ENCODE measurements at regions not wholly inside any gene's neighbourhood (a gene's known extent, or its start where the extent isn't known, plus 50 kb on each side); places are given as distances from the start of the nearest gene placed in this dataset.

GRCh38 chr11:29518389-29519174, 498.2 kb downstream of the KCNA4 start:
- no peaks in the 10 kb centered on the region for H3K4me1 ChIP-seq (ENCODE audit: control insufficient read depth, insufficient read depth, low read length)
- ATAC-seq (no peak), DNase-seq (ENCODE audit: low read depth, low spot score) (no peak)
- ChIA-PET CTCF (no interaction called here), POLR2A (no interaction called here)
- H3K27ac ChIP-seq (ENCODE audit: low read length): no peak overlapping the region
- no peak overlapping the region for H3K4me3 ChIP-seq (ENCODE audit: low read depth in 2 of 2, low read length in 2 of 2)
- TF ChIP-seq TCF7L2 (IDR thresholded peaks at IDR 0.05; ENCODE audit: low read depth, low read length) (no peak), POLR2AphosphoS5 (IDR thresholded peaks at IDR 0.05; ENCODE audit: low read depth, low read length) (no peak), SIN3A (IDR thresholded peaks at IDR 0.05; ENCODE audit: borderline replicate concordance, insufficient read depth, low read depth, low read length) (no peak)
- TF ChIP-seq, protein P1, sequence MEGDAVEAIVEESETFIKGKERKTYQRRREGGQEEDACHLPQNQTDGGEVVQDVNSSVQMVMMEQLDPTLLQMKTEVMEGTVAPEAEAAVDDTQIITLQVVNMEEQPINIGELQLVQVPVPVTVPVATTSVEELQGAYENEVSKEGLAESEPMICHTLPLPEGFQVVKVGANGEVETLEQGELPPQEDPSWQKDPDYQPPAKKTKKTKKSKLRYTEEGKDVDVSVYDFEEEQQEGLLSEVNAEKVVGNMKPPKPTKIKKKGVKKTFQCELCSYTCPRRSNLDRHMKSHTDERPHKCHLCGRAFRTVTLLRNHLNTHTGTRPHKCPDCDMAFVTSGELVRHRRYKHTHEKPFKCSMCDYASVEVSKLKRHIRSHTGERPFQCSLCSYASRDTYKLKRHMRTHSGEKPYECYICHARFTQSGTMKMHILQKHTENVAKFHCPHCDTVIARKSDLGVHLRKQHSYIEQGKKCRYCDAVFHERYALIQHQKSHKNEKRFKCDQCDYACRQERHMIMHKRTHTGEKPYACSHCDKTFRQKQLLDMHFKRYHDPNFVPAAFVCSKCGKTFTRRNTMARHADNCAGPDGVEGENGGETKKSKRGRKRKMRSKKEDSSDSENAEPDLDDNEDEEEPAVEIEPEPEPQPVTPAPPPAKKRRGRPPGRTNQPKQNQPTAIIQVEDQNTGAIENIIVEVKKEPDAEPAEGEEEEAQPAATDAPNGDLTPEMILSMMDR (IDR thresholded peaks at IDR 0.05): no peak
- TF ChIP-seq, protein P2, sequence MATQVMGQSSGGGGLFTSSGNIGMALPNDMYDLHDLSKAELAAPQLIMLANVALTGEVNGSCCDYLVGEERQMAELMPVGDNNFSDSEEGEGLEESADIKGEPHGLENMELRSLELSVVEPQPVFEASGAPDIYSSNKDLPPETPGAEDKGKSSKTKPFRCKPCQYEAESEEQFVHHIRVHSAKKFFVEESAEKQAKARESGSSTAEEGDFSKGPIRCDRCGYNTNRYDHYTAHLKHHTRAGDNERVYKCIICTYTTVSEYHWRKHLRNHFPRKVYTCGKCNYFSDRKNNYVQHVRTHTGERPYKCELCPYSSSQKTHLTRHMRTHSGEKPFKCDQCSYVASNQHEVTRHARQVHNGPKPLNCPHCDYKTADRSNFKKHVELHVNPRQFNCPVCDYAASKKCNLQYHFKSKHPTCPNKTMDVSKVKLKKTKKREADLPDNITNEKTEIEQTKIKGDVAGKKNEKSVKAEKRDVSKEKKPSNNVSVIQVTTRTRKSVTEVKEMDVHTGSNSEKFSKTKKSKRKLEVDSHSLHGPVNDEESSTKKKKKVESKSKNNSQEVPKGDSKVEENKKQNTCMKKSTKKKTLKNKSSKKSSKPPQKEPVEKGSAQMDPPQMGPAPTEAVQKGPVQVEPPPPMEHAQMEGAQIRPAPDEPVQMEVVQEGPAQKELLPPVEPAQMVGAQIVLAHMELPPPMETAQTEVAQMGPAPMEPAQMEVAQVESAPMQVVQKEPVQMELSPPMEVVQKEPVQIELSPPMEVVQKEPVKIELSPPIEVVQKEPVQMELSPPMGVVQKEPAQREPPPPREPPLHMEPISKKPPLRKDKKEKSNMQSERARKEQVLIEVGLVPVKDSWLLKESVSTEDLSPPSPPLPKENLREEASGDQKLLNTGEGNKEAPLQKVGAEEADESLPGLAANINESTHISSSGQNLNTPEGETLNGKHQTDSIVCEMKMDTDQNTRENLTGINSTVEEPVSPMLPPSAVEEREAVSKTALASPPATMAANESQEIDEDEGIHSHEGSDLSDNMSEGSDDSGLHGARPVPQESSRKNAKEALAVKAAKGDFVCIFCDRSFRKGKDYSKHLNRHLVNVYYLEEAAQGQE (IDR thresholded peaks at IDR 0.05; ENCODE audit: insufficient read depth in 1 of 2, low read depth in 2 of 2, low read length in 1 of 2): no peak
- H3K9me3 ChIP-seq (ENCODE audit: control insufficient read depth, insufficient read depth, low read depth, low read length): no peaks in the 10 kb centered on the region
- BruUV-seq (replicated peaks): no TSS peak
- in situ Hi-C loops (cut with HindIII; ENCODE audit: low pct_unique_long_range_greater_than_20kb, low sequenced_read_pairs): no loop called here
- no peaks in the 10 kb centered on the region for H3K27me3 ChIP-seq (ENCODE audit: control insufficient read depth, insufficient read depth, low read length)
- intact Hi-C loops (cut with micrococcal nuclease; ENCODE audit: unreplicated experiment): no loop called here
- no peaks in the 10 kb centered on the region for H3K36me3 ChIP-seq (ENCODE audit: control insufficient read depth, insufficient read depth, low read length)

GRCh38 chr11:29511394-29511793, 505.4 kb downstream of the KCNA4 start:
- in situ Hi-C loops (cut with HindIII; ENCODE audit: low pct_unique_long_range_greater_than_20kb, low sequenced_read_pairs) (no loop called here), intact Hi-C loops (cut with micrococcal nuclease; ENCODE audit: unreplicated experiment) (no loop called here)
- Histone ChIP-seq H3K27me3 (ENCODE audit: control insufficient read depth, insufficient read depth, low read length) (no peaks in the 10 kb centered on the region), H3K4me3 (ENCODE audit: low read depth in 2 of 2, low read length in 2 of 2) (no peak overlapping the region), H3K4me1 (ENCODE audit: control insufficient read depth, insufficient read depth, low read length) (no peaks in the 10 kb centered on the region), H3K27ac (ENCODE audit: low read length) (no peak overlapping the region), H3K36me3 (ENCODE audit: control insufficient read depth, insufficient read depth, low read length) (no peaks in the 10 kb centered on the region), H3K9me3 (ENCODE audit: control insufficient read depth, insufficient read depth, low read depth, low read length) (no peaks in the 10 kb centered on the region)
- BruUV-seq (replicated peaks): no TSS peak
- TF ChIP-seq, protein P1 (IDR thresholded peaks at IDR 0.05): no peak
- TF ChIP-seq, protein P2 (IDR thresholded peaks at IDR 0.05; ENCODE audit: insufficient read depth in 1 of 2, low read depth in 2 of 2, low read length in 1 of 2): no peak
- TF ChIP-seq POLR2AphosphoS5 (IDR thresholded peaks at IDR 0.05; ENCODE audit: low read depth, low read length) (no peak), SIN3A (IDR thresholded peaks at IDR 0.05; ENCODE audit: borderline replicate concordance, insufficient read depth, low read depth, low read length) (no peak)
- CTCF ChIA-PET: no interaction called here
- ATAC-seq (no peak), DNase-seq (ENCODE audit: low read depth, low spot score) (no peak)
- POLR2A ChIA-PET: no interaction called here
